ENCODE measurements at regions not wholly inside any gene's neighbourhood (a gene's known extent, or its start where the extent isn't known, plus 50 kb on each side); places are given as distances from the start of the nearest gene placed in this dataset.

GRCh38 chr2:239462191-239462515 lies 61.3 kb upstream of the HDAC4 start:
- TF ChIP-seq ARNTL (CRISPR knock-in tag; IDR thresholded peaks at IDR 0.05; ENCODE audit: borderline replicate concordance, low read depth): no peak
- TF ChIP-seq ISL1 (CRISPR knock-in tag; IDR thresholded peaks at IDR 0.05): no peak
- no peak for TF ChIP-seq ZC3H10 (CRISPR knock-in tag; IDR thresholded peaks at IDR 0.05)
- no peak for TF ChIP-seq PATZ1 (CRISPR knock-in tag; IDR thresholded peaks at IDR 0.05; ENCODE audit: borderline replicate concordance)
- no peak for TF ChIP-seq CREB5 (CRISPR knock-in tag; IDR thresholded peaks at IDR 0.05; ENCODE audit: low read depth)
- TF ChIP-seq SNAI2 (CRISPR knock-in tag; IDR thresholded peaks at IDR 0.05): no peak
- TF ChIP-seq ZNF8 (CRISPR knock-in tag; IDR thresholded peaks at IDR 0.05): no peak
- no peak for TF ChIP-seq ZNF565 (CRISPR knock-in tag; conservative IDR thresholded peaks at IDR 0.05; ENCODE audit: low read depth)
